Activated CD8-positive, alpha-beta memory T cell treated with anti-CD3 and anti-CD28 coated beads, Interleukin-2, amount 50 U/mL, for 1 hour (primary cell): ENCODE measurements at regions not wholly inside any gene's neighbourhood (a gene's known extent, or its start where the extent isn't known, plus 50 kb on each side); places are given as distances from the start of the nearest gene placed in this dataset.
"Not testable (repeated sequence)": the region's sequence is repeated elsewhere in the genome, so short reads cannot be mapped to it uniquely, and the experiment has no call there.

Source experiments
- DNase-seq: peaks from one replicate; pipeline ENCODE4 v3.0.0-alpha.2; 2020; ENCODE audit errors: extremely low read depth

DNA sequence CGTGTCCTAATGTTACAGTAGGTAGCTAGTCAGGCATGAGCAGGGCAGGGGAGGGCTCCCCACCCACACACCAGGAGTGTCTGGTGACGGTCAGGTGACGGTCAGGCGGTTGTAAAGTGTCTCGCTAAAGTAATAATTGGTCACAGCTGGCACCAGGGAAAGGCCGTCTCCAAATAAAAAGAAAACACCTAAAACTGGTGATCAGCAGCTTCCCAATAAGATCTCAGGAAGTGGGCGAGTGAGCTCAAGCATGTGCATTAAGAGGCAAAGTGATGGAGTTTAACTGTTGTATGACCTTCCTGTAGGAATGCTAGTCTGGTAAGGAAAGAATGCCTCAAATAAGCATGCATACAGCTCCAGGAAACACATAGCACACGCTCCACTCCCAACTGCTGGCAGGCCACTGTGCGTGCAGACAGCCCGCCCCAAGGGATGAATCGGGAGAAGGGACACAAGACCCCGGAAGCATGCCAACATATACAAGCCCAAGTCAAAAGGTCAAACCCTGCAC lies 177.1 kb downstream of the RNF144A start:
- no peak for DNase-seq

DNA sequence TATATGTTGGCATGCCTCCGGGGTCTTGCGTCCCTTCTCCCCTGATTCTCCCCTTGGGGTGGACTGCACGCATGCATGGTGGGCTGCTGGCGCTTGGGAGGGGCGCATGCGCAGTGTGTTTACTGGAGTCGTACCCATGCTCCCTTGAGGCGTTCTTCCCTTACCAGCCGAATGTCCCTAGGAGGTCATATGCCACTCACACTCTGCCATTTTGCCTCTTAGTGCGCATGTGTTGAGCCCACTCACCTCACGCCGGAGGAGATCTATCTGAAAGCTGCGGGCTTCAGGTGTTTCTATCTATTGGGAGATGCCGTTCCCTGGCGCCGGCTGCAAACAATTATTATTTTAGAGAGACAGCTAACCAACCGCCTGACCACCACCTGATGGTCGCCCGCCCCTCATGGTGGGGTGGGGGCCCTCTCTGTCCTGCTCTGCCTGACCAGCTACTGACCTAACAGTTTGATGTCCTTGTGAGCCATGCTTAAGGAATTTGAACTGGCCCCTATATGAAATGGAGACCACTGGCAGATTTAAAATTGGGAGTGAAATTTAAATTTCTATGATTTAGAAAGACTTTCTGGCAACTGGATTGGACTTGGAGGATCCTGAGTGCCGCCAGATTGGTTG lies 179.6 kb downstream of the RNF144A start:
- DNase-seq: no peak

DNA sequence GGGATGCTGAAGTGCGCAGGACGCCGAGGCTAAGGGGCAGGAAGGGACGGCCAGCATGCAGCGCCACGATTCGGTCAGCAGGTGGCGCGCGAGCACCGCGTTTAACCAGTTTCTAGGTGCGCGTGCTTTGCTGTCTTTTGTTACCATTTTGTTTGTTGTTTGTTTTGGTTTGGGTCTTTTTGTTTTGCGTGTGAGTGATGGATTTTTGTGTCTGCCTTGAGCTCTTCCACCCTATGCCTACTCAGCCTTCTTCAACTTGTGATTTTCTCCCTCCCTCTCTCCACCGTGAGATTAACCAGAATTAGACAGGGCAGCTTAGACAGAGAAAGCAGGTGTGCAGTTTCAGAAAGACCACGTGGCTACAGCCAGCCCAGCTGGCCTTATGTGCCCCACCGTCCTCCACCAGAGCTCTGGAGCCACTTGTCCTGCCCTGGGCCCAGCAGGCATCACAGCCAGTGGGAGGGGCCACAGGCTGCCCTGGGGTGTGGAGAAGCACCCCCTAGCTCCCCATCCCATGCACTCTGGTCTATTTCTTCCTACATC lies 180.2 kb downstream of the RNF144A start:
- DNase-seq: peak; percentile 30

DNA sequence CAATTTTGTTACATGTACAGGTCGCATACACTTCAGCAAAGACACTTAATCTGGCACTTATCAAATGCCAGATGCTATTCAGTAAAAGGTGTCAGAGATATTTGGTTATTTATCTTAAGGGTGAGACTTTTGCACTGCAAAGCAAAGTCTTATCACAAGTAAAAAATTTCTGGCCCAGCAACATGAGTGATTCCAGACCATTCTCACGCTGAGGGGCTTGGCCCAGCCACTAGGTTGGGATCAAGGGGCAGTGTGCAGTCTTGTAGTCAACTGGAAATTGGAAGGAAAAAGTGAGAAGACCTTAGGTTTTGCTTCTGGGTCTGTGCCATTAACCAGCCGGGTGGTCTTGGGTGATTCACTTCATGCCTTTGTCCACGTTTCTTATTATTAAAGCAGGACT lies 181.6 kb downstream of the RNF144A start:
- DNase-seq: no peak

DNA sequence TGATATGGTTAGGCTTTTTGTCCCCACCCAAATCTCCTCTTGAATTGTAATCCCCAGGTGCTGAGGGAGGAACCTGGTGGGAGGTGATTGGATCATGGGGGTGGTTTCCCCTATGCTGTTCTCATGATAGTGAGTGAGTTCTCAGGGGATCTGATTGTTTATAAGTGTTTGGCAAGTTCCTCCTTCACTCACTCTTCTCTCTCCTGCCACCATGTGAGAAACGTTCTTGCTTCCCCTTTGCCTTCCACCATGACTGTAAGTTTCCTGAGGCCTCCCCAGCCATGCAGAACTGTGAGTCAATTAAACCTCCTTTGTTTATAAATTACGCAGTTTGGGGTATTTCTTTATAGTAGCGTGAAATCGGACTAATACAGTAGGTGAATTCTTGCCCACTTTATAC lies 182.5 kb downstream of the RNF144A start:
- not testable (repeated sequence) for DNase-seq

DNA sequence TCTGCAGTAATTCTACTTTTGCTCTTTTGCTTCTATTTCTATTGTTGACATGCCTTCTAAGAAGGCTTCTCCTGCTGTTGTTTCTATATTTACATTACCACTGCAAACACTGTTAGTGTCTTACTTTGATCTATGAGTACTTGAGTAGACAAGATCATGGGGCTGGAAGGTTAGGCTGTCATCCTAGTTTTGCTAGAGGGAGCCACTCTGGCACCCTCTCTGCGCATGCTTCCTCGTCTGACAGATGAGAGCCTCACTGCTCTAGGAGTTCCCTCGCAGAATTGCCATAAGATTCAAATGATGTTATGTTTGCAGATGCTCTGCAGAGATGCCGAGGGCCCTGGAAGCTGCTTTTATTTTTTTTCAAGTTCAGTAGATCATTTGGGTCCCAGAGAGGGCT lies 185.6 kb downstream of the RNF144A start:
- DNase-seq: no peak

DNA sequence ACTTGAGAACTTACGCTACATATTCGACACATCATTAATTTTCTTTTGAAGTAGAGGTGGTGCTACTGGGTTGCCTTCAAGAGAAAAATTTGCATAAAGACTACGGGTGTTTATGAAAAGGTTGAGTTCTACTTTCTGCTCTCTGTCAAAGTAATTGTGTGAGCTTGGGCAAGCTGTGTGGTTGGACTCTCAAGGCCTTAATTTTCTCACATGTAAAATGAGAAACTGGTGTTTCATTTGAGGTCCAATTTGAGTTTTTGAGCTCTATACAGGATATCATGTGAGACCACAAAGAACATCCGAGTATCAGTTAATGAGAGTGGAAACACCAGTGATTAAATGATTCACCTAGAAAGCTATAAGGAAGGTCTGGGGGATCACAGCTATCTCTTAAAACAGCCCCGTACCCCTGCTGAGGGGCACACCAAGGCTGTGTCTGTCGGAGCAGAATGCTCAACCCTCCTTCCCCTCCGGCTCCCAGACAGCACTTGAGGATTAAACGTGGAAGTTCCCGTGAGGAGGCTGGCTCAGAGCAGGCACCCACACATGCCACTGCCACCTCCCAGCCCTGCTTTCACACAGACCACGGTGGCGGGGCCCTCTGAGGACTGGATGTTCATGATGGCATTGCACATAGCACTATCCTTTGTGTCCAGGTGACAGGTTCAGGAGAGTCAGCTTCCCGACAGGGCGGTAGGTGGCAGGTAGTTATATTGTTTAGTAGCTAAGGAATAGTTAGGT lies 191.8 kb downstream of the RNF144A start:
- no peak for DNase-seq

DNA sequence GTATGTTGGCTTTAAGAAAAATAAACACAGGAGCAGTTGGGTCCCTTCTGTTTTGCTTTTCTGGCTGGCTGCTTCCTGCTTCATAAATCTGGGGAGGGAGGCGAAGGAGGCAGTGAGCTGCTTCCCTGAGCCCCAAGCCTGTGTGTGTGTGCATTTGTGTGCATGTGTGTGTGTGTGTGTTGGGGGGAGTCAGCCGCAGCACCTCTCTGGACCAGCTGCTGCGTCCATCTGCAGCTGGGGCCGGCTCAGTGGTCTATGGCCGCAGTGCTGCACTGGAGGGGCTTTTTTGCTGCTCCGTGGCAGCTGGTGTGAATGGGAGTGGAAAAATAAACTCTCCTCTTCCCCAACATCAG lies 192.3 kb downstream of the RNF144A start:
- DNase-seq: no peak

DNA sequence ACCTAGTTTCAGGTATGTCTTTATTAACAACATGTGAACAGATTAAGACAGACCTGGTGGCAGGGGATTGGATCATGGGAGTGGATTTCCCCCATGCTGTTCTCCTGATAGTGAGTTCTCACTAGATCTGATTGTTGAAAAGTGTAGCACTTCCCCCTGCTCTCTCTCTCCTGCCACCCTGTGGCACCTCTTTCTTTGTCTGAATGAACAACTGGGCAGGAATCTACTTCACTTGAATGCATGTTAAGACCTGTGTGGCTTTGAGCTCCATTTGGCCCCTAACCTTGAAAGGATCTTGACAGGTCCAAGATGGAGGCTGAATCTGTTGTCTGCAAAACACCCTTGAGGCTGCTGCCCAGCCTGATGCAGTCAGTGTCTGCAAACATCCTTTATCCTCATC lies 194.4 kb downstream of the RNF144A start:
- no peak for DNase-seq

DNA sequence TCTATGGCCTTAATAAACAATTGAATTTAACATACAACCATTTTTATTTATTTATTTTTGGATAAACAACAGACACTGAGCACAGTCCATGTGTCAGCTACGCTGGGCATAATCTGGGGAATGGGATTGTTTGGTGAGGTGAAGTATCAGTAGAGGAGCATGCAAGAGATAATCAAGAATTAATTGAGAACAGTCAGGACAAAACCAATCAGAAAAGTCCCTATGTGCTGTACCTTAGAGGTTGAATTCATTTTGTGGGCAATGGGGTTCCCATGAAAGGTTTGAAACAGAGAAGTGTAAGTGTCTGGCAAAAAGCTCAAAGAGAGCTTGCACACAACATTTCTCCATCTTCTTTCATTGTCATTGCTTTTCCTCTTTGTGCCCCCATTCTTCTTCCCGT lies 198.2 kb downstream of the RNF144A start:
- no peak for DNase-seq

DNA sequence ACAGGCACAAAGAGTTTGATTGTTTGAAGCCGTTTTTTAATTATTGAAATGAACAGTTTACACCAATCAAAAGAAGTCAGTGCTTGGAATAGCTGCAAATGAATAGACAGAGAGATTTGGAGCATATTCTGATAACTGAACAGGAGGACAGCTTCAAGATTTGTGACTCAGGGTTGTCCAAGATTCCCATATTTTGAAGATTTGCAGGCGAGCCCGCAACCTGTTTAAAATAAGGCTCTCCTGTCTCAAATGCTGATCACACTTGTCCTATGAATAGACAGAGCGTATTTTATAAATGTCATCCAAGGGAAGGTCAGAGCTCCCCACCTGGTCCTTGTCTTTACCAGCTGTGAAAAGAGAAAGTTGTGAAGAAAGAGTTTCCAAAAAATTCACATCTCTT lies 198.7 kb downstream of the RNF144A start:
- no peak for DNase-seq

DNA sequence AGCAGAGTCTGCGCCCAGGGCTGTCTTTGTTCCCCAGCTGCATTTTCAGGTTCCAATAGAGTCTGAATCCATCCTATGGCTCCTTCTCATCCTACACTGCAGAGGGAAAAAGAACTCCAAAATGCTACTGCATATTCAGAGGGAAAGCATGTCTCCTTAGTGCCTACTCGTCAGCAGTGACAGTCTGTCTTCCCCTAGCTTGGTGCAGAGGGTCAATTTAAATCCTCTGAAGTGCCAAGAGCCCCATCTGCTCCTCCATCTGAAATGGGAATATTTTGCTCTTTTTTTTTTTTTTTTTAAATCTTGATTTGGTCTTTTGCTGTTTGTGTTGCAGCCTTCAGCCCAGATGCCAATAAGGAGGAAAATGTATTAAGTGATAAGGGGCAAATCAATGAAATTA lies 199.3 kb downstream of the RNF144A start:
- no peak for DNase-seq

DNA sequence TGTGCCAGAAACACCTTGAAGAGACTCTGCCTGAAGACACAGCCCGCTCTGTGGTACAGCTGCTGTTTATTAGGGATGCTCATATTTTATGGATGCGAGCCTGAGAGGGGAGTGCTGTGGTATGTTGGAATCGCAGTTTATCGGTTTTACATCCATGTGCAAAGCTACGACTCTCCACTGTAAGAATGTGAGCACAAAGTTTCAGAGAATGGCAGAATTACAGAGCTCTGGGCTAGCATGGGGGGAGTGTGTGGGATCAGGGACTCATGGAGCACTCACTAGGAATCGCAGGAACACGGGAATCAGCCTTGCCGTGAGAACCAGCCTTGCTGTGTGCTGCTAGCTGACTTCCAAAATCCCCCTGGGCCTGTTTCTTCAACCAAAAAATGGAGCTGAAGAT lies 199.9 kb downstream of the RNF144A start:
- DNase-seq: no peak

DNA sequence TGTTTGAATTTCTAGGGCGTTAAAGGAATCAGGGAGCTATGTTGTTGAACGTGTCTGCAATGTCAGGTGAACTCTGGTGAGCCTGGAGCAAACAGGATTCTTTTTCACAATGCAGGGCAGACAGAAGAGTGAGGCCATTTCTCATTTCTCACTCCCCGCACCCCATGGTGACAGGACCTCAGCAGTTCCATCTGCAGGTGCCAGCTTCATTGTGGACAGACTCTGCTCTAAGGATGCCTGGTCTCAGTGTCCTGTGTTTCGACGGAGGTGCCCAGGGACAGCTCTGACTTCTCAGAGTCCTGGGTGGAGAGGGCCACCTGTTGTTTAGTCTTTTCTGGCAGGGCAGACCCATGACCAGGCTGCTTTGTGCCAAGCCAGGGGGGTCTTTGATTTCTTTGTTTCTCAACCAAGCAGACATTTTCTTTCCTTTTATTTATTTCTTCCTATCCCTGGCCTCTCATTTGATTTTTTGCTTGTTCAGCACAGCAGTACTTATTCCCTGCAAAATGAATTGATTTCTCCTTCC lies 201.5 kb downstream of the RNF144A start:
- no peak for DNase-seq

DNA sequence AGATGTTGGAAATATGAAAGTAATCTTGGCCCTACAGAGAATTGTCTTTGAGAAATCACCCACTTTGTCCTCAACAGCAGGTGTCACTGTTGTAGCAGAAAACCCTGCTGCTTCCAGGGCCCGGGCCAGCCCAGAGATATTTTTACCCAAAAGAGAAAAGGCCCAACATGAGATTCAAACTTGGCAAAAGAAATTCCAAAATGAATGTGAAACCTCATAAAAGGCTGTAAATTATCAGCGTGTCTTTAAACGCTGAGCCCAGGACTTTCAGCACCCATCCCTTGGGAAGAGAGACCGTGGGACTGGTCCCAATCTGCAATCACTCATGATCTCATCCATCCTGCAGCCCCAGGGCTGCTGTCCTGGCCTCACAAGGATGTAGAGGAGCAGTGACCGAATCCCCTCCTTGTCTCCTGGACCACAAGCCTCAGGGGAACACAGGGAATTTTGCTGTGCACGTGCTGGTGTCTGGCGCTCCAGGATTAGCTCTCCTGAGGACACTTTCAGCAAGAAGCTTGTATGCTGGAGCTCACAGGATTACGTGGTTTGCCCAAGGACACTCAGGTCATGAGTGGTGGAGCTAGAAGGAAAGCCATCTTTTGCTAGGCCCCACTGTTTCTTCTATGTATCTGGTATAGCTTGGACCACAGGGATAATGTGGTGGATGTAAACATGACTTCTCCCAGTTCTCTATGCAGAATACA lies 202.1 kb downstream of the RNF144A start:
- DNase-seq: no peak

DNA sequence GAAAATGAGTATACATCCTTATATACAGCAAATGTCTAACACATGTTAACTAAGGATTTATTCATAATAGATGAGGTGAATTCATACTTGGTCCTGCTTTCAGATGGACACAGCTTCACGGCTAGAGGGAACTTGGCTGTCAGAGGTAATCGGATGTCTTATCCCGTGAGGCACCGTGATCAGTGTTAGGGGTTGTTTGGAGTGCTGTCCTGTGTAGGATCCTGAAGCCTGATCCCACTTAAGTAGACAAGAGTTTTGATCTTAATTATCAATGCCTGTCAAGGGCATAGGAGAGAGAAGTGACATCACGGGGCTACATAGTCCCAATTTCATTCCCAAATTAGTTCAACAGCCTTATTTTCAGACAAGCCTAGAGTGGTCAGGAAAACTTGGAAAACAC lies 204.6 kb downstream of the RNF144A start:
- DNase-seq: no peak

DNA sequence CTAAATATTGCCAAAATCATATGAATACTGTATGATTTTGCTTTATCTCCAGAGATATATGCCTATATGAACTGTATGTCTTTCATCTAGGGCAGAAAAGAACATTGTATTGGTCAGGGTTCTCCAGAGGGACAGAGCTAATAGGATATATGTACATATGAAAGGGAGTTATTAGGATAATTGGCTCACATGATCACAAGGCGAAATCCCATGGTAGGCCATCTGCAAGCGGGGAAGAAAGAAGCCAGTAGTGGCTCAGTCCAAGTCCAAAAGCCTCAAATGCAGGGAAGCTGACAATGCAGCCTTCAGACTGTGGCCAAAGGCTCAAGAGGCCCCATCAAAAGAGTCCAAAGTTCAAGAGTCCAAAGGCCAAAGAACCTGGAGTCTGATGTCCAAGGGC lies 209.9 kb downstream of the RNF144A start:
- no peak for DNase-seq

DNA sequence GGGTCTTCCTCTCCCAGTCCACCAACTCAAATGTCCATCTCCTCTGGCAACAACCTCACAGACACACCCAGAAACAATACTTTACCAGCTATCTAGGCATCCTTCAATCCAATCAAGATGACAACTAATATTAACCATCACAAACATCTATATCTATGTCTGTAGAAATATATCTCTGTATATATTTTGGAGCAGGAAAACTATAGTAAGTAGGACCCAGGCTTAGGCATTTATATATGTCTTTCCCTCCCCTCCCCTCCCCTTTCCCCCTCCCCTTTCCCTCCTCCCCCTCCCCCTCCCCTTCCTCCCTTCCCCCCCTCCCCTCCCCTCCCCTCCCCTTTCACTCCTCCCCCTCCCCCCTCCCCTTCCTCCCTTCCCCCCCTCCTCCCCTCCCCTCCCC lies 210.5 kb downstream of the RNF144A start:
- DNase-seq: no peak

DNA sequence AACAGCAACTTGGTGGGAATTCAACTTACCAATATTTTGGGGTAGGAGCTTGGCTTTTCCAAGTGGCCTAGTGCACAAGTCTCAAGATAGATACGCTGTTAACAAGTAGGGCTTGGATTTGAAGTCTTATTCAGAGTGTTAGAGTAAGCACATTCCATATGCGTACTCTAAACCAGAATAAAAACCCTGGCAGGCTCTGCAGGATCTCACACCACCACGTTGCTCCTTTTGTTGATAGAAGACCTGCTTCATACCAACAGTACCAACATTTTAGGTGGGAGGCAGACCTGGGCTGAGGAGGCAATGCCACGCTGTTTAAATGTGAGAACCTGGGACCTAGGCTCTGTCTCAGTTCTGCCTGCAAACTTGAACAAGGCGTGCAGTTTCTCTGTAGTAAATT lies 214.0 kb downstream of the RNF144A start:
- DNase-seq: no peak

DNA sequence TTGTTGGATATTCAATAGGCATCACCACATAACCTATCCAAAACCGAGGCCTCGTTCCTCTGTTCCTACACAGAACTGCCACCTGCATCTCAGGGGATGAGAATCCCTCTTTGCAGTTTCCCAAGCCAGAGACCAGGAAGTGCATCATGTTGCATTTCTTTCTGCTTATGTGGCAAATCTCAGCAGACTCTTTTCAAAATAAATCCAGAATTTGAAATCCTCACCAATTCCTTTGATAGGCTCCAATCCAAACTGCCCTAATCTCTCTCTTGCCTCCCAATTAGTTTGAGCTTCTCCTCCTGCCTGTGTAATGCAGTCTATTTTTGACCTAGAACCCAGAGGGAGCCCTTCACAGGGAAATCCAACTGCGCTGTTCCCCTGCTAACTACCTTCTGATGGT lies 215.5 kb downstream of the RNF144A start:
- no peak for DNase-seq

DNA sequence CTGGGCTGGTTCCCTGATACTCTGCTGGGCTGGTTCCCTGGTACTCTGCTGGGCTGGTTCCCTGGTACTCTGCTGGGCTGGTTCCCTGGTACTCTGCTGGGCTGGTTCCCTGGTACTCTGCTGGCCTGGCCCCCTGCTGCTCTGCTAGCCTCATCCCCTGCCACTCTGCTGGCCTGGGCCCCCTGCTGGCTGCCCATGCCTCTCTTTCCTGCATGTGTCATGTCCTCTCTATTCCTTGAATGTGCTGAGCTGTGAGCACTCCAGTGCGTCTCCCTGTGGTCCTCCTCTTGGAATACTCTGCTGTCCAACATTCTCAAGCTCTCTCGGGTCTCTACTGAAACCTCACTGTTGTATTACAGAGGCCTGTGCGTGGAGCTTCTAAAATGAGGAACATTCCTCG lies 216.3 kb downstream of the RNF144A start:
- no peak for DNase-seq

DNA sequence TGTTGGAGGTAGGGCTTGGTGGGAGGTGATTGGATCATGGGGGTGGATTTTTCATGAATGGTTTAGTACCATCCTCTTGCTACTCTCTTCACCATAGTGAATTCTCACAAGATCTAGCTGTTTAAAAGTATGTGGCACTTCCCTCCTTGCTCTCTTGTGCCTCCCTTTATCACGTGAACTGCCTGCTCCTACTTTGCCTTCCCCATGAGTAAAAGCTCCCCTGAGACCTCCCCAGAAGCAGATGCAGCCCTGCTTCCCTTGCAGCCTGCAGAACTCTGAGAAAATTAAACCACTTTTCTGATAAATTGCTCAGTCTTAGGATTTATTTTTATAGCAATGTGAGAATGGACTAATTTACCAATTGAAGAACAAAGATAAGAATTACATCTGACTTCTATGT lies 223.1 kb downstream of the RNF144A start:
- DNase-seq: no peak

DNA sequence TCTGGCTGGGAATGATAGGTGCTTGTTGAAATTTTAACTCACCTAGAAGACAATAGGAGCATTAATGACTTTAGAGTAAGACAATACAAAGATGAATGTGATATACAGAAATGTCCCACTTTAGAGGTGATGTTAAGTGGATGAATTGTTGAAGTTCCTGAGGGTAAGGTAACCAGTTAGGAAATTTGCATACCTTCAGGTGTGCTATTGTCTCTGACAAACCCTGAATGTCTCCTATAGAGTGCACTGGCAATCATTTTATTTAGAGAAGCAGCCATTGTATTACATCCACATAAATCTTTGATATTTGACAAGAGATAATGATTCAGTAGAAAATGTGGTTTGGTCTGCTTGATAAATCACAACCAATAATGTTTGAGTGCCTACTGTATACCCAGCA lies 228.5 kb downstream of the RNF144A start:
- DNase-seq: no peak
